Fibroblast of upper back skin (primary cell): ENCODE measurements at regions not wholly inside any gene's neighbourhood (a gene's known extent, or its start where the extent isn't known, plus 50 kb on each side); places are given as distances from the start of the nearest gene placed in this dataset.
"Not testable (repeated sequence)": the region's sequence is repeated elsewhere in the genome, so short reads cannot be mapped to it uniquely, and the experiment has no call there.

Source experiments
- DNase-seq: peaks from one replicate; pipeline ENCODE4 v3.0.0-alpha.2; 2013

- DNase-seq: no peak
Measured at GRCh38 chrX:130467936-130468335, 66.1 kb downstream of the RBMX2 start.

GRCh38 chrX:130468395-130468923 is 66.7 kb downstream of the RBMX2 start:
- DNase-seq: no peak

GRCh38 chrX:130482871-130483270 is 81.1 kb downstream of the RBMX2 start:
- DNase-seq: peak; percentile 0

- DNase-seq: no peak
Measured at GRCh38 chrX:130485870-130486269, 84.1 kb downstream of the RBMX2 start.

- not testable (repeated sequence) for DNase-seq
Measured at GRCh38 chrX:130495502-130495901, 93.7 kb downstream of the RBMX2 start.

GRCh38 chrX:130497531-130497930 is 95.7 kb downstream of the RBMX2 start:
- no peak for DNase-seq

- no peak for DNase-seq
Measured at GRCh38 chrX:130498653-130499274, 97.0 kb downstream of the RBMX2 start.

- no peak for DNase-seq
Measured at GRCh38 chrX:130502016-130502570, 100.3 kb downstream of the RBMX2 start.

- no peak for DNase-seq
Measured at GRCh38 chrX:130504019-130504418, 102.2 kb downstream of the RBMX2 start.

GRCh38 chrX:130507015-130507414 is 105.2 kb downstream of the RBMX2 start:
- no peak for DNase-seq

GRCh38 chrX:130512534-130512933 is 110.7 kb downstream of the RBMX2 start:
- not testable (repeated sequence) for DNase-seq

GRCh38 chrX:130516123-130516522 is 114.3 kb downstream of the RBMX2 start:
- no peak for DNase-seq

- DNase-seq: peak; percentile 8
Measured at GRCh38 chrX:130523460-130524394, 121.9 kb downstream of the RBMX2 start.

- no peak for DNase-seq
Measured at GRCh38 chrX:130524476-130525194, 122.8 kb downstream of the RBMX2 start.

- DNase-seq: no peak
Measured at GRCh38 chrX:130529531-130529930, 127.7 kb downstream of the RBMX2 start.

- DNase-seq: no peak
Measured at GRCh38 chrX:130531066-130531465, 129.3 kb downstream of the RBMX2 start.

GRCh38 chrX:130539721-130540321 is 138.0 kb downstream of the RBMX2 start:
- peak; percentile 45 for DNase-seq

- DNase-seq: no peak
Measured at GRCh38 chrX:130543603-130544325, 142.0 kb downstream of the RBMX2 start.

GRCh38 chrX:130545796-130546195 is 144.0 kb downstream of the RBMX2 start:
- no peak for DNase-seq

- peak; percentile 53 for DNase-seq
Measured at GRCh38 chrX:130549382-130549781, 147.6 kb downstream of the RBMX2 start.

GRCh38 chrX:130550351-130550750 is 148.6 kb downstream of the RBMX2 start:
- no peak for DNase-seq
